Endothelial cell of hepatic sinusoid (primary cell): ENCODE measurements at regions not wholly inside any gene's neighbourhood (a gene's known extent, or its start where the extent isn't known, plus 50 kb on each side); places are given as distances from the start of the nearest gene placed in this dataset.

Source experiments
- in situ Hi-C: cut with HindIII; loops from 2 replicates; pipeline ENCODE4 v1.10.0; 2017; ENCODE audit warnings: low sequenced_read_pairs

GRCh38 chr7:156167987-156168386 is 355.7 kb upstream of the SHH start:
- in situ Hi-C loops: no loop called here

- in situ Hi-C loops: no loop called here
Observed at GRCh38 chr7:156167417-156167807, 355.1 kb upstream of the SHH start.

GRCh38 chr7:156166692-156167416 is 354.6 kb upstream of the SHH start:
- in situ Hi-C loops: no loop called here

DNA sequence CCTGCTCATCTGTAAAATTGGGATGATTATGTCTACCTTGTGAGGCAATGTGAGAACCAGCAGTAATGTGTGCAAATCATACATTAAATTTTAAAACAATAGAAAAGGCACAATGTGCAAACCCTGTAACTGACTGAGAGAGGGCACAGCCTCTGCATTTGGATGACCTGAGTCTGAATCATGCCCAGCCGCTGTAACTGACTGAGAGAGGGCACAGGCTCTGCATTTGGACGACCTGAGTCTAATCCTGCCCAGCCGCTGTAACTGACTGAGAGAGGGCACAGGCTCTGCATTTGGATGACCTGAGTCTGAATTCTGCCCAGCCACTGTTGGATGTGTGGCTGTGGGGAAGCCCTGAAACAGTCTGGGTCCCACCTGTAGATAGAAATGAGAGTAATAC is 351.5 kb upstream of the SHH start:
- in situ Hi-C loops: no loop called here

GRCh38 chr7:156162451-156162850 is 350.2 kb upstream of the SHH start:
- in situ Hi-C loops: no loop called here

DNA sequence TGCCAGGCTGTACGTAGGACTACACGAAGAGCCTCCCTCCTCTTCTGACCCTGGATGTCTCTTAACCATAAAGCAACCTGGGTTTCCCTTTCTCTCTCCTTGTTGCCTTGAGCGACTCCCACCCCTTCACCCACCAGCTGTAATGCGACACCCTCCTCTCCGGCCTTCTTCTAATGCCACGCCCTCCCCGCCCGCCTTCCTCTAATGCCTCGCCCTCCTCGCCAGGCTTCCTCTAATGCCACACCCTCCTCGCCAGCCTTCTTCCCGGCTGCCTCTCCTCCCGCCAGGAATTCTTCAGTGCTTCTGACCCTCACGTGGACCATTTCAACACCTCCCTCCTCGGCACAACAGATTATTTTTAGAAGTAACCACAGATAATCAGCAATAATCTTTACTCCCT is 348.5 kb upstream of the SHH start:
- in situ Hi-C loops: no loop called here

- in situ Hi-C loops: no loop called here
Observed at GRCh38 chr7:156158693-156159092, 346.4 kb upstream of the SHH start.

DNA sequence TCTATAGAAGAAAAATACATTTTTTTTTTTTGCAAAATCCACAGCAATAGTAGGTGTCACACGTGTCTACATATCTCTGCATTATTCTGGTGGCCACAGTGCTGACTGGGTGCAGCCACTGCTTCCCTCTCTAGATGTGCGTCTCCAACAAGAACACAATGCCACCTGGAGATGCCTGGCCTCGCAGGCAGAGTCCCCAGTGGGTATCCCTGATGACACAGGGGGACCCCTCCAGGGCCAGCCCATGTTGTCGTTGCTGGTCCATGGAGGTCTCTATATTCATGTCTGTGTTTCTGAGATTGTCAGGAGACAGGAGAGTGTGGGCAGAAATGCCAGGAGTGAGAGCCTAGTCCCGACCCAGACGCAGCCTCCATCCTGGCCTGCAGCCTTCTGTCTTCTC is 345.9 kb upstream of the SHH start:
- in situ Hi-C loops: no loop called here

- in situ Hi-C loops: no loop called here
Observed at GRCh38 chr7:156157409-156158012, 345.2 kb upstream of the SHH start.

GRCh38 chr7:156156734-156157408 is 344.6 kb upstream of the SHH start:
- in situ Hi-C loops: no loop called here

DNA sequence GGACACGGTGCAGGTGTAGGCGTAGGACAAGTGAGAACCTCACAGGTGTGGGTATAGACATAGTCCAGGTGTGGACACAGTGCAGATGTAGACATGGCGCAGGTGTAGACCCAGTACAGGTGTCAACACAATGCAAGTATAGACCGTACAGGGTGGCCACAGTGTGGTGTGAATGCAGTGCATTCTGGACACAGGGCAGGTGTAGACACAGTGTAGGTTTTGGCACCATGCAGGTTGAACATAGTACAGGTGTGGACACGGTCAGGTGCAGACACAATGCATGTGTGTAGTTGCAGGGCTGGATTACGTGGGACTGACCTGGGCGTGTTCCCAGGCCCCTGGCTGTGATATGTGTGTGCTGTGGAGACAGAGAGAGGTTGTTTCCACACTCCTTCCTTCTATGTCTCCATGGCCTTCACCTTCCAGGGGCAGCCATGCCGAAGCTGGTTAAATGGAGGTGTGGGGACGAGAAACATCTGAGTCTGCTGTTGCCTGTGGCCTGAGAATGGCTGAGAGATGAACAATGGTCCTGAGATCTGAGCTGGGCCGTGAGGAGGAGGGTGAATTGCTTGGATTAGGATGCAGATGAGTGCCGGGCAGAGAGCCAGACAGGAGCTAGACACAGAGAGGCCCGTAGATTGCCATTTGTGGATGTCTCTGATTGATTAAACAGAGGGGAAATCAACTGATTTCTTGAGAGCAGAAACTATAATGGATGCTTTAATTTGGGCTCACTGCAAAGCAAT is 343.9 kb upstream of the SHH start:
- in situ Hi-C loops: no loop called here

GRCh38 chr7:156153590-156153989 is 341.3 kb upstream of the SHH start:
- in situ Hi-C loops: no loop called here

DNA sequence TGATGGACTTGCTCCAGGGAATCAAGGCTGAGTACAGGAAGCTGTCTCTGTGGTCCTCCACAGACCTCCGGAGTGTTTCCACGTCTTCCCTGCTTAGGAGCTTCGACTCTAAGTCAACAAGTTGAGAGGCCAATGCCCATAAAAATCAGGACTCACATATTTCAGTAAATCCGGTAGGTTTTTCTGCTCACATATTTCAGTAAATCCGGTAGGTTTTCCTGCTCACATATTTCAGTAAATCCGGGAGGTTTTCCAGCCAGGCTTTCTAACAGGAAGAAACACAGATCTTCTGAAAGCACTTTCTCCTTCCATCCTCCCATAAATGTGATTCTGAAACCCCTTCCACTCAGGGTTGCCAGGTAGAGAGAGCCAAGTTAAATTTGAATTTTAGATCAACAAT is 340.1 kb upstream of the SHH start:
- in situ Hi-C loops: no loop called here

GRCh38 chr7:156151658-156152057 is 339.4 kb upstream of the SHH start:
- in situ Hi-C loops: no loop called here

DNA sequence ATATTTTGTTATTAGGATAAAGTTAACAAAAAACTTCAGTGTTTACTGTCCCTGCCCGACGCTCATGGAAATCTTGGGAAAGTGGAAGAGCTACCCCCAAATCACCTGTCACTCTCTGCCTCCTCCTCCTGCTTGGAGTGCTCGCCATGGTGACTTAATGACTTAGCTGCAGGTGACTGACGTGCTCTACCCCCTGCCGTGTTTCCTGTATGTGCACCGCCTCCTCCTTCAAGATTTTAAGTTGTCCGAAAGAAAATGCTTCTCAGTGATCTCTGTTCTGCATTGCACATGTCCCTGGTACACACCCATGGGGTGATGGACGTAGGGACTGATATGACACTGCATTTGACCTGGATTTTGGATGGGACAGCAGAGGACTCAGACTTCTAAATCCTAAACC is 338.8 kb upstream of the SHH start:
- in situ Hi-C loops: no loop called here

- in situ Hi-C loops: loop anchor here (5.0 kb wide), 3 partner anchors 53 to 103 kb away; no protein-coding TSS in a partner anchor
Observed at GRCh38 chr7:156148995-156149394, 336.7 kb upstream of the SHH start.

DNA sequence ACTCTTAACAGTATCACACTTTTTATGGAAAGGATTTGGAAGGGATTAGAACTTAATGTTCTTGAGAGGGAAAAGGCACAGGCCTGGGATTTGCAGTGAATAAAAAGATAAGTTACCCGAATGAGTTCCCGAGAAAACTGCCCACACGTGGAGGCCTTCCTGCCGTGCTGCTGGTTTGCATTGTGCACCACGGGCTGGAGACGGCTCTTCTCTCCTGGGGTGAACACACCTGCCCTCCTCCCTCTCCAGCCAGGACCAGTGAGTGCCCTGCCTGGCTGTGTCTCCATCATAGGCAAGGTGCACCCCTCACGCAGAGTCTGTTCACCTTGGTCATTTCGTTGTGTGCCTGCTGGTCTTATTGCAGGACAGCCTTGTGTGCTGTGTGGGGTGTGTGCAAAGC is 336.3 kb upstream of the SHH start:
- in situ Hi-C loops: loop anchor here (5.0 kb wide), 3 partner anchors 54 to 104 kb away; no protein-coding TSS in a partner anchor

- in situ Hi-C loops: loop anchor here (5.0 kb wide), 3 partner anchors 54 to 104 kb away; no protein-coding TSS in a partner anchor
Observed at GRCh38 chr7:156147756-156148504, 335.7 kb upstream of the SHH start.

GRCh38 chr7:156147104-156147503 is 334.8 kb upstream of the SHH start:
- in situ Hi-C loops: loop anchor here (5.0 kb wide), 3 partner anchors 55 to 105 kb away; no protein-coding TSS in a partner anchor

GRCh38 chr7:156145996-156146395 is 333.7 kb upstream of the SHH start:
- in situ Hi-C loops: loop anchor here (5.0 kb wide), 3 partner anchors 56 to 106 kb away; no protein-coding TSS in a partner anchor
